ENCODE measurements at regions not wholly inside any gene's neighbourhood (a gene's known extent, or its start where the extent isn't known, plus 50 kb on each side); places are given as distances from the start of the nearest gene placed in this dataset.

DNA sequence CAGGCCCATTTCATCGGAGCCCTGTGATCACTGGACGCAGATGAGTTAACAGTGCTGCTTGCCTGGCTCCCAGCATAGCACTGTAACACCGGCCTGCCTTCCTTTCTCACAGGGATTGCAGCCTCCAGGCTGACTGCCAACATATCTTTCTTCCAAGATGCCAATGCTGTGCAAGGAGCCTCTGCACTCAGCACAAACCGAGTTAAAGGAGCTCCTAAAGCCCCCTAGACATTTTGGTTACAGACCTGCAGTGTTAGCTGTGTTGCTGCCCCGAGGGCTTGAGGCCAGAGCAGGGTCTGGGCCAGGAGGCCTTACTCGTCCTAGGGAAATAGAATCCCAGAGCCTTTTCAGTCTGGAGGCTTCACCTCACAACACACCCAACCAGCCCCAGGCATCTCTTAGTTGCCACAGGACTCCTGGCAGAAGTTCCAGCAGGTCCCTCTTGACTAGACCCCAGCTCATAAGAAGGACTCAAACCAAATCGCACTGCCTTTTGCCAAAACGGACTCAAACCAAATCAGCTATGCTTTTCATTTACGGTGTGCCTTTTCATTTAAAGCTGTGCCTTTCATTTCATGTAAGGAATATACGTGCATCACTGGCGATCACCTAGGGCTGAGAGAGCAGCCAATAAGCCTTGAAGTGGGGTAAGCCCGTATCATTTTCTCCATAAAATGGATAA is 58.4 kb upstream of the EML4 start:
- TF ChIP-seq, protein P1, sequence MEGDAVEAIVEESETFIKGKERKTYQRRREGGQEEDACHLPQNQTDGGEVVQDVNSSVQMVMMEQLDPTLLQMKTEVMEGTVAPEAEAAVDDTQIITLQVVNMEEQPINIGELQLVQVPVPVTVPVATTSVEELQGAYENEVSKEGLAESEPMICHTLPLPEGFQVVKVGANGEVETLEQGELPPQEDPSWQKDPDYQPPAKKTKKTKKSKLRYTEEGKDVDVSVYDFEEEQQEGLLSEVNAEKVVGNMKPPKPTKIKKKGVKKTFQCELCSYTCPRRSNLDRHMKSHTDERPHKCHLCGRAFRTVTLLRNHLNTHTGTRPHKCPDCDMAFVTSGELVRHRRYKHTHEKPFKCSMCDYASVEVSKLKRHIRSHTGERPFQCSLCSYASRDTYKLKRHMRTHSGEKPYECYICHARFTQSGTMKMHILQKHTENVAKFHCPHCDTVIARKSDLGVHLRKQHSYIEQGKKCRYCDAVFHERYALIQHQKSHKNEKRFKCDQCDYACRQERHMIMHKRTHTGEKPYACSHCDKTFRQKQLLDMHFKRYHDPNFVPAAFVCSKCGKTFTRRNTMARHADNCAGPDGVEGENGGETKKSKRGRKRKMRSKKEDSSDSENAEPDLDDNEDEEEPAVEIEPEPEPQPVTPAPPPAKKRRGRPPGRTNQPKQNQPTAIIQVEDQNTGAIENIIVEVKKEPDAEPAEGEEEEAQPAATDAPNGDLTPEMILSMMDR (tag by site-specific recombination; IDR thresholded peaks at IDR 0.05), result no peak
- no peak for TF ChIP-seq ZBTB8A (tag by site-specific recombination; IDR thresholded peaks at IDR 0.05)
- TF ChIP-seq ZNF266 (tag by site-specific recombination; IDR thresholded peaks at IDR 0.05; ENCODE audit: low read depth), result no peak
- TF ChIP-seq, protein P2, sequence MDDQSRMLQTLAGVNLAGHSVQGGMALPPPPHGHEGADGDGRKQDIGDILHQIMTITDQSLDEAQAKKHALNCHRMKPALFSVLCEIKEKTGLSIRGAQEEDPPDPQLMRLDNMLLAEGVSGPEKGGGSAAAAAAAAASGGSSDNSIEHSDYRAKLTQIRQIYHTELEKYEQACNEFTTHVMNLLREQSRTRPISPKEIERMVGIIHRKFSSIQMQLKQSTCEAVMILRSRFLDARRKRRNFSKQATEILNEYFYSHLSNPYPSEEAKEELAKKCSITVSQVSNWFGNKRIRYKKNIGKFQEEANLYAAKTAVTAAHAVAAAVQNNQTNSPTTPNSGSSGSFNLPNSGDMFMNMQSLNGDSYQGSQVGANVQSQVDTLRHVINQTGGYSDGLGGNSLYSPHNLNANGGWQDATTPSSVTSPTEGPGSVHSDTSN (CRISPR knock-in tag; IDR thresholded peaks at IDR 0.05), result no peak
- TF ChIP-seq GLIS2 (tag by site-specific recombination; IDR thresholded peaks at IDR 0.05), result no peak
- TF ChIP-seq, protein P3, sequence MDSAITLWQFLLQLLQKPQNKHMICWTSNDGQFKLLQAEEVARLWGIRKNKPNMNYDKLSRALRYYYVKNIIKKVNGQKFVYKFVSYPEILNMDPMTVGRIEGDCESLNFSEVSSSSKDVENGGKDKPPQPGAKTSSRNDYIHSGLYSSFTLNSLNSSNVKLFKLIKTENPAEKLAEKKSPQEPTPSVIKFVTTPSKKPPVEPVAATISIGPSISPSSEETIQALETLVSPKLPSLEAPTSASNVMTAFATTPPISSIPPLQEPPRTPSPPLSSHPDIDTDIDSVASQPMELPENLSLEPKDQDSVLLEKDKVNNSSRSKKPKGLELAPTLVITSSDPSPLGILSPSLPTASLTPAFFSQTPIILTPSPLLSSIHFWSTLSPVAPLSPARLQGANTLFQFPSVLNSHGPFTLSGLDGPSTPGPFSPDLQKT (IDR thresholded peaks at IDR 0.05; ENCODE audit: borderline replicate concordance, low read depth, low read length), result no peak
- no peak for TF ChIP-seq ZNF596 (tag by site-specific recombination; IDR thresholded peaks at IDR 0.05)
